ENCODE measurements at regions not wholly inside any gene's neighbourhood (a gene's known extent, or its start where the extent isn't known, plus 50 kb on each side); places are given as distances from the start of the nearest gene placed in this dataset.

GRCh38 chr1:218896202-218896601 lies 277.5 kb upstream of the LYPLAL1 start:
- TF ChIP-seq MAX (IDR thresholded peaks at IDR 0.05; ENCODE audit: low read depth, low read length) (no peak), POLR2A (IDR thresholded peaks at IDR 0.05; ENCODE audit: extremely low read depth, insufficient read length) (no peak)

Data from NB4 (cell line).